GM12891 (cell line): ENCODE measurements at regions not wholly inside any gene's neighbourhood (a gene's known extent, or its start where the extent isn't known, plus 50 kb on each side); places are given as distances from the start of the nearest gene placed in this dataset.

ENCODE experiments used
- POLR2A ChIP-seq: IDR thresholded peaks from 2 replicates; pipeline ENCODE4 v1.6.1; 2011; ENCODE audit warnings: low read depth, low read length, control low read depth
- SPI1 ChIP-seq: IDR thresholded peaks from 2 replicates; pipeline ENCODE4 v1.6.1; 2011; ENCODE audit warnings: low read depth, low read length, control low read depth

DNA sequence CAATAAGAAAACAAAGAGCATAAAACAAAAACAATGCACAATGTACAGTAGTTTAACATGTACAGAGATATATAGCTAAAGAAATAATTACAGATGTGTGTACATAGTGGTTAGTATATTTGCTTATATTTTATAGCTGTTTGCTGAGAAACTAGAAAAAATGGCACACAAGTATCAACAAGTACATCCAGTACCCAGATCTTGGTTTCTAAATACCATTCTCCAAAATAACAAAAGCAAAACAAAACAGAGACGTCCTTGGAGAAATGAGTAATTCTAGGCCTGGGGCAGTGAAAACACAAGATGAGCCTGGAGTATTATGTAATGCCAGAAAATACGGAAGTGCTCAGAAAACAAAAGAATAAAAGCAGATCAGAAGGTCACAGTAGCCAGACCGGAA lies 189.6 kb downstream of the TMEM47 start:
- no peak for TF ChIP-seq SPI1
- no peak for TF ChIP-seq POLR2A
